Tibial artery (tissue), 4 donors: ENCODE measurements at regions not wholly inside any gene's neighbourhood (a gene's known extent, or its start where the extent isn't known, plus 50 kb on each side); places are given as distances from the start of the nearest gene placed in this dataset.
"Not testable (repeated sequence)": the region's sequence is repeated elsewhere in the genome, so short reads cannot be mapped to it uniquely, and the experiment has no call there.

ENCODE experiments used
- DNase-seq, 2 donors: peaks; one replicate each; pipeline ENCODE4 v3.0.0-alpha.2; 2019
- H3K27ac ChIP-seq, 2 donors: fragments of 200-600 bp; sonication (generic) in 1 of 2; 1 replicate in 1 of 2; 2 replicates in 1 of 2; pipeline ENCODE4 v1.5.1; 2018 to 2019; ENCODE audit warnings: mild to moderate bottlenecking in 1 of 2
- H3K27me3 ChIP-seq, 2 donors: fragments of 200-600 bp; sonication (generic) in 1 of 2; one replicate each; pipeline versions ENCODE4 v1.5.1 to v1.6.0; 2016 to 2019
- H3K36me3 ChIP-seq, 3 donors: fragments of 200-600 bp; sonication (generic) in 2 of 3; one replicate each; pipeline ENCODE4 v1.5.1; 2016 to 2019; ENCODE audit warnings: mild to moderate bottlenecking in 2 of 3
- H3K4me1 ChIP-seq, 4 donors: fragments of 200-600 bp; sonication (generic) in 2 of 4; 1 replicate in 3 of 4; 2 replicates in 1 of 4; pipeline ENCODE4 v1.5.1; 2016 to 2019
- H3K4me3 ChIP-seq, 2 donors: fragments of 200-600 bp; sonication (generic) in 1 of 2; 1 replicate in 1 of 2; 2 replicates in 1 of 2; pipeline ENCODE4 v1.5.1; 2018 to 2019; ENCODE audit warnings: mild to moderate bottlenecking in 2 of 2
- H3K9me3 ChIP-seq, 3 donors: fragments of 200-600 bp; sonication (generic) in 1 of 3; one replicate each; pipeline ENCODE4 v1.5.1; 2016 to 2019
- CTCF ChIP-seq, 2 experiments: fragments of 200-600 bp in 1 of 2; fragments of 450-650 bp in 1 of 2; IDR thresholded peaks; one replicate each; pipeline ENCODE4 v1.5.1; 2017 to 2019; ENCODE audit warnings: antibody characterized with exemption in 2 of 2, mild to moderate bottlenecking in 1 of 2, moderate library complexity in 1 of 2
- intact Hi-C: fragments of 100-400 bp; cut with DNase I; formaldehyde crosslinking; loops from one replicate; pipeline ENCODE4 v1.15.0; 2023; ENCODE audit warnings: low total_unique reads

- DNase-seq = no peak
- Histone ChIP-seq H3K4me1 (no peaks in the 10 kb centered on the region), H3K9me3 (no peaks in the 10 kb centered on the region), H3K27ac (no peak overlapping the region), H3K36me3 (no peaks in the 10 kb centered on the region), H3K27me3 (peaks cover 0 to 27% of the 10 kb centered on the region in 2 donors), H3K4me3 (no peak overlapping the region)
- intact Hi-C loops = no loop called here
- TF ChIP-seq CTCF (IDR thresholded peaks at IDR 0.05) = no peak
Measured at GRCh38 chr1:14267991-14268390, 330.5 kb upstream of the KAZN start.

- no peaks in the 10 kb centered on the region for H3K4me1 ChIP-seq
- intact Hi-C loops = no loop called here
Measured at GRCh38 chr1:14270821-14271220, 327.7 kb upstream of the KAZN start.

GRCh38 chr1:14273811-14274210, 324.7 kb upstream of the KAZN start:
- TF ChIP-seq CTCF (IDR thresholded peaks at IDR 0.05) = no peak
- intact Hi-C loops = no loop called here
- Histone ChIP-seq H3K36me3 (no peaks in the 10 kb centered on the region), H3K27me3 (peaks cover 0 to 2% of the 10 kb centered on the region in 2 donors), H3K9me3 (no peaks in the 10 kb centered on the region), H3K4me3 (no peak overlapping the region), H3K4me1 (no peaks in the 10 kb centered on the region), H3K27ac (no peak overlapping the region)
- no peak for DNase-seq

More at GRCh38 chr1:14270821-14271220, 327.7 kb upstream of the KAZN start:
- no peaks in the 10 kb centered on the region for H3K9me3 ChIP-seq
- H3K4me3 ChIP-seq = no peak overlapping the region
- peaks cover 0 to 6% of the 10 kb centered on the region in 2 donors for H3K27me3 ChIP-seq
- DNase-seq = no peak
- no peaks in the 10 kb centered on the region for H3K36me3 ChIP-seq
- TF ChIP-seq CTCF (IDR thresholded peaks at IDR 0.05) = no peak
- no peak overlapping the region for H3K27ac ChIP-seq

GRCh38 chr1:14279891-14280290, 318.6 kb upstream of the KAZN start:
- H3K4me1 ChIP-seq, H3K27me3 ChIP-seq, H3K27ac ChIP-seq, H3K4me3 ChIP-seq, DNase-seq, intact Hi-C loops, H3K9me3 ChIP-seq, H3K36me3 ChIP-seq: not testable (repeated sequence)

- Histone ChIP-seq H3K27ac (no peak overlapping the region), H3K27me3 (peaks cover 0 to 9% of the 10 kb centered on the region in 2 donors), H3K4me1 (no peaks in the 10 kb centered on the region), H3K36me3 (no peaks in the 10 kb centered on the region), H3K9me3 (no peaks in the 10 kb centered on the region), H3K4me3 (no peak overlapping the region)
- intact Hi-C loops = no loop called here
- no peak for DNase-seq
- no peak for TF ChIP-seq CTCF (IDR thresholded peaks at IDR 0.05)
Measured at GRCh38 chr1:14280909-14281308, 317.6 kb upstream of the KAZN start.

GRCh38 chr1:14281412-14281811, 317.1 kb upstream of the KAZN start:
- no peak overlapping the region for H3K27ac ChIP-seq
- H3K4me3 ChIP-seq = no peak overlapping the region
- H3K4me1 ChIP-seq = no peaks in the 10 kb centered on the region
- no peaks in the 10 kb centered on the region for H3K36me3 ChIP-seq
- H3K9me3 ChIP-seq = no peaks in the 10 kb centered on the region
- no peak for DNase-seq
- peaks cover 0 to 9% of the 10 kb centered on the region in 2 donors for H3K27me3 ChIP-seq
- intact Hi-C loops = no loop called here
- TF ChIP-seq CTCF (IDR thresholded peaks at IDR 0.05) = no peak
